DMS 273 (cell line): ENCODE measurements at regions not wholly inside any gene's neighbourhood (a gene's known extent, or its start where the extent isn't known, plus 50 kb on each side); places are given as distances from the start of the nearest gene placed in this dataset.

Experiments used
- DNase-seq: peaks from one replicate; lab custom pipeline; 2025; ENCODE audit not compliant: unreplicated experiment; lab: John Stamatoyannopoulos, UW

- DNase-seq = no peak
These were observed 150.1 kb upstream of the SFRP2 start for GRCh38 chr4:153938994-153939393.

- no peak for DNase-seq
These were observed 148.4 kb upstream of the SFRP2 start for GRCh38 chr4:153937289-153937688.

DNA sequence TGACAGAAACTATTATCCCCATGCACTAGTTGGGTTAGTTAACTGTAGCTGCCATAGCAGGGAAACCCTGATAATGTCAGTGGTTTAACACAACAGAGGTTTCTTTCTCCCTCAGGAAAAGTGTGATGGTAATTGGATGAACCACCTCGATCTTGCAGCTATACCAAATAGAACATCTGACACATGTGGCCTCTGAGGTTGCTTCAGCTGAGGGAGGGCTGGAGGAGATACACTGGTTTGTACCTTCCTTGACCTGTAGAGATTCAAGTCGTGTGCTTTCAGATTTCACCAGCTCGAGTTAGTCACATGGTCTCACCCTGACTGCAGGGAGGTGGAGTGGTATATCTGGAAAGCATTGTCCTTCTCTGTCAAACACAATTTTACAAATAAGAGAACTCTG lies 147.2 kb upstream of the SFRP2 start:
- DNase-seq = no peak

DNA sequence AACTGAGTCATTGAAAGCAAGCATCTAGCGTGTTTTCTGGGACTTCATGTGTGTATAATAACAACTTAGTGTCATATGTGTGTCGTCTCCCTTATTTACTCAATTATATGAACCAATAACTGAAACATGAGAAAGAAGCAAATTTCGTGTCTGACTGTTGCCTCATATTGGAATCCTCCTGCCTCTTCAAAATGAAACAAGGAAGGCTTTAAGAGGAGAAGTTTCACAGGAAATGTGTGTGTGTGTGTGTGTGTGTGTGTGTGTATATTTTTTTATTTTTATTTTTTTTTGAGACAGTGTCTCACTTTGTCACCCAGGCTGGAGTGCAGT lies 145.8 kb upstream of the SFRP2 start:
- no peak for DNase-seq

DNA sequence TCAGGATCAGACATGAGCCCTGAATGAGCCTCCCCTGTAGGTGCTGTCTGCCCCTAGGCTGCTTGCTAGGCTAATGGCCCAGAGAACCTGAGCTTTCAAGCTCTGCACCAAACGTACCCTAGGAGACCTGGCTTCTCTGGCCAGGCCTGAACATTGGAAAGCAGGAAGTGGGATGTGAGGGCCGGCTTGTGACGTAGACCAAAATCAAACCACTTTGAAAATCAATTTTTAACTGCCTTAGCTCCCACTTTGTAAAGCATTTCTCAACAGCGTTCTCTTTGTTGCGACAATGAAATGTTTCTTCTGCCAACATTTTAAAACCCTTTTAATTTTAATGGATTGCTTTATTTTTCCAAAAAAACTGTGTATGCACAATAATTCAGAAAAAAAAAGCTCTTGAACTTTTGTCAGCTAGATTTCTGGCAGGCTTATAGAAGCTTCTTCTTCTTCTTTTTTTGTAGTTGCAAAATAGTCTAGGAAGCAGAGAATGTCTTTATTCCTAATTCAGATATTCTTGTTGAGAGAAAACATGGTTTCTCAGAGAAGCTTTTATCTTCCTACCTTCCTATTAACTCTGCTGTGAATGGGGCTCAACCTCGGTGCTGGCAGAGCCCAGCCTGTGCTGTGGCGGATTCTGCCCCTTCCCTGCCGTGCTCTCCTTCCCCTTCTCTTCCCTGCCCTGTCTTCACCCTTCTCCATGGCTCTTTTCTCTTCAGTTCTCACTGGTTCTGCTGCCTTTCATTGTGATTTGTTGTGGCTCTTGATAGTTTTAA lies 145.2 kb upstream of the SFRP2 start:
- no peak for DNase-seq

- no peak for DNase-seq
These were observed 142.9 kb upstream of the SFRP2 start for GRCh38 chr4:153931804-153932203.

DNA sequence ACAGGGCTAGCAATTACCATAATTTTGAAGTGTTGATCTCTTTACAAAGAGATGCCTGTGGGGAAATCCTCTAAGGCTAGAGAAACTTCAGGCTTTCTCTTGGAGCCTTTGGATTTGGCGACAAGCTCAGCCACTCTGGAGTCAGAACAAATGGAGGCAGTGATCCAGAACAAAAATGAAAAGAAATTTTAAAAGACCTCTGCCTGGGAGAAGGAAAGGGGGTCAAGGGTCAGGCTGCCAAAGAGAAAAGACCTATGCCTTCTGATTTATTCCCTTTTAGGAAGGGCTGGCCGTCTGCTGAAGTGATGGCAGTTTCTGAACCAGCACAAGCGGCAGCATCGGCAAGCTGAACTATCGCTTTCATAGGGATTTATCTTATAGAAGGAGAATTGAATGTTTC lies 140.8 kb upstream of the SFRP2 start:
- no peak for DNase-seq

- no peak for DNase-seq
These were observed 138.6 kb upstream of the SFRP2 start for GRCh38 chr4:153927451-153927850.

GRCh38 chr4:153922148-153922547 lies 133.3 kb upstream of the SFRP2 start:
- DNase-seq = no peak

GRCh38 chr4:153919667-153920066 lies 130.8 kb upstream of the SFRP2 start:
- no peak for DNase-seq

- no peak for DNase-seq
These were observed 127.4 kb upstream of the SFRP2 start for GRCh38 chr4:153916273-153916755.

- no peak for DNase-seq
These were observed 123.4 kb upstream of the SFRP2 start for GRCh38 chr4:153912301-153912700.

GRCh38 chr4:153909672-153910071 lies 120.8 kb upstream of the SFRP2 start:
- no peak for DNase-seq

- DNase-seq = no peak
These were observed 117.3 kb upstream of the SFRP2 start for GRCh38 chr4:153906231-153906630.

- DNase-seq = no peak
These were observed 116.3 kb upstream of the SFRP2 start for GRCh38 chr4:153905231-153905630.

DNA sequence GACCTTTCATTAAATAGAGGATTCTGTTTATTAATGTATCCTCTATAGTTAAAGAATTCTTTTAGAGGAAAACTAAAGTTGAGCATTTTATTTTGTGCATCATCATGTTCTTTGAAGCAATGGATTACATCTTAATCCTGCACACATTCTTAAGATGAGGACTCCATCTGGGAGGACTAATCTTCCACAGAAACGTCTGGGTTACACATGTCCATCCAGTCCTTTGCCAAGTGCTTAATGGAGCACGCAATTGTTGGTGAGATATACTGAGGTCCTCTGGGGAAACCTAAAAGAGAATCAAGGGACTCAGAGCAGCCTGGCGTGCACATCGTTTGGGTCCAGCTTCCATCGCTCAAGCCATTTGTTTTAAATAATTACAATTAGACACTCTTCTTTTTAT lies 115.1 kb upstream of the SFRP2 start:
- DNase-seq = no peak

DNA sequence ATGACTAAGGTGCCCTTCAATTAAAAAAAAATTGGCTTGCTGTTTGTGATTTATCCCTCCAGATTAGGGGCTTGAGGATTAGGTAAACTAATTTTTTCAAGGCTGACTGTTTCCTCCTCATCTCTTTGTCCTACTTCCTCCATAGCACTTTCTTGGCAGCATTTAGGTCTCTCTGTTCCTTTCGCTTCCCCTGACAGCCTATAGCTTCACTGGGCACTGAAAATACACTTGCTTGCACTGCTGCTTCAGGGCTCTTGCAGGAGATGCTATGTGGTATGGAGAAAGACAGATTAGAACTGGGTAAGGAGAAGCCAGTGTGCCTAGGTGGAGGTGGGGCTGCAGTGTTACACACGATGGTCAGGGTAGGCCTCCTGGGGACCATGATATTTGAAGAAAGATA lies 112.3 kb upstream of the SFRP2 start:
- DNase-seq = no peak

DNA sequence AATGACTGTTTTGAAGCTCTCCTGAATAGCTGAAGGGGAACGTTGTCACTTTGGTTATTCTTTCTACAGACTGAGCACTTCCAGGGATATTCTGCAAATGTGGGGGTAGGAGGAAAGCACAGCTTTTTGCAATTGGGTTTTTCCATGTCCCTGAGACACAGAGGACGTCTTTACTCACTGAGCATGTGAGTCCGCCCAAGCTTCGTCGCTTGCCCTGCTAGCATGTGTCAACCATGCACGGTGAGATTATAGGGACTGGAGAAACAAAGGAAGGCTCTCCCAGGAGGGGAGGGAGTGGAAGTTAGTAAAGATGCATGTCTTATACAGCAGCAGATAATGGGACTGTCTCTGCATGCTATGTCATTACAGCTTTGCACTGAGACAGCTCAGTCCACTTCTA lies 111.5 kb upstream of the SFRP2 start:
- DNase-seq = no peak

GRCh38 chr4:153890761-153891160 lies 101.9 kb upstream of the SFRP2 start:
- DNase-seq = no peak

GRCh38 chr4:153887217-153887616 lies 98.3 kb upstream of the SFRP2 start:
- DNase-seq = no peak

- DNase-seq = no peak
These were observed 95.4 kb upstream of the SFRP2 start for GRCh38 chr4:153884325-153884724.

DNA sequence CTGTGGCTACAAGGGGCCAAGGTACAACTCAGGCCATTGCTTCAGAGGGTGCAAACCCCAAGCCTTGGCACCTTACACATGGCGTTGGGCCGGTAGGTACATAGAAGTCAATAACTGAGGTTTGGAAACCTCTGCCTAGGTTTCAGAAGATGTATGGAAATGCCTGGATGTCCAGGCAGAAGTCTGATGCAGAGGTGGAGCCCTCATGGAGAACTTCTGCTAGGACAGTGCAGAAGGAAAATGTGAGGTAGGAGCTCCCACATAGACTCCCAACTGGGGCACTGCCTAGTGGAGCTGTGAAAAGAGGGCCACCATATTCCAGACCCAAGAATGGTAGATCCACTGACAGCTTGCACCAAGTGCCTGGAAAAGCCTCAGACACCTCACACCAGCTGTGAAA lies 92.1 kb upstream of the SFRP2 start:
- no peak for DNase-seq

- DNase-seq = no peak
These were observed 89.0 kb upstream of the SFRP2 start for GRCh38 chr4:153877898-153878297.
